Activated CD4-positive, alpha-beta memory T cell treated with anti-CD3 and anti-CD28 coated beads for 36 hours (primary cell): ENCODE measurements at regions not wholly inside any gene's neighbourhood (a gene's known extent, or its start where the extent isn't known, plus 50 kb on each side); places are given as distances from the start of the nearest gene placed in this dataset.
"Not testable (repeated sequence)": the region's sequence is repeated elsewhere in the genome, so short reads cannot be mapped to it uniquely, and the experiment has no call there.

Source experiments
- CTCF ChIA-PET: fragments of 350-600 bp; sonication (Branson Sonifier 250); formaldehyde crosslinking; loops from one replicate; lab custom pipeline; 2021; ENCODE audit warnings: antibody characterized with exemption, inconsistent platforms; lab: Charles Lee
- POLR2A ChIA-PET: fragments of 350-600 bp; sonication (Branson Sonifier 250); formaldehyde crosslinking; loops from one replicate; lab custom pipeline; 2021; ENCODE audit warnings: antibody characterized with exemption; lab: Charles Lee
- DNase-seq: peaks from one replicate; pipeline ENCODE4 v3.0.0-alpha.2; 2020
- H3K27ac Mint-ChIP-seq: one replicate; pipeline ENCODE4 v1.8.0; 2021; ENCODE audit warnings: mixed read lengths
- H3K27me3 Mint-ChIP-seq: one replicate; pipeline ENCODE4 v1.8.0; 2021; ENCODE audit warnings: mixed read lengths
- H3K36me3 Mint-ChIP-seq: one replicate; pipeline ENCODE4 v1.8.0; 2021; ENCODE audit warnings: mixed read lengths
- H3K4me1 Mint-ChIP-seq: one replicate; pipeline ENCODE4 v1.8.0; 2021; ENCODE audit warnings: low read depth, mixed read lengths
- H3K4me3 Mint-ChIP-seq: one replicate; pipeline ENCODE4 v1.8.0; 2021; ENCODE audit warnings: mild to moderate bottlenecking, mixed read lengths
- H3K9me3 Mint-ChIP-seq: one replicate; pipeline ENCODE4 v1.8.0; 2021; ENCODE audit warnings: mixed read lengths
- intact Hi-C: fragments of 100-400 bp; cut with micrococcal nuclease; formaldehyde crosslinking; loops from one replicate; pipeline ENCODE4 v1.15.1; 2023

- Mint-ChIP-seq H3K27ac (no peak overlapping the region), H3K9me3 (peaks cover 23% of the 10 kb centered on the region)
- intact Hi-C loops = no loop called here
Measured at GRCh38 chr5:21058289-21058688, 1070.3 kb upstream of the CDH18 start.

GRCh38 chr5:21051945-21052344, 1063.9 kb upstream of the CDH18 start:
- no peak overlapping the region for H3K4me3 Mint-ChIP-seq
- no peaks in the 10 kb centered on the region for H3K27me3 Mint-ChIP-seq
- peaks cover 18% of the 10 kb centered on the region for H3K9me3 Mint-ChIP-seq
- H3K27ac Mint-ChIP-seq = no peak overlapping the region
- H3K36me3 Mint-ChIP-seq = no peaks in the 10 kb centered on the region
- ChIA-PET CTCF (no interaction called here), POLR2A (no interaction called here)
- no peak for DNase-seq
- intact Hi-C loops = no loop called here
- H3K4me1 Mint-ChIP-seq = no peaks in the 10 kb centered on the region

More at GRCh38 chr5:21058289-21058688, 1070.3 kb upstream of the CDH18 start:
- H3K4me1 Mint-ChIP-seq = no peaks in the 10 kb centered on the region
- ChIA-PET POLR2A (no interaction called here), CTCF (no interaction called here)
- no peak overlapping the region for H3K4me3 Mint-ChIP-seq
- no peaks in the 10 kb centered on the region for H3K27me3 Mint-ChIP-seq
- DNase-seq = no peak
- no peaks in the 10 kb centered on the region for H3K36me3 Mint-ChIP-seq

GRCh38 chr5:21049901-21050300, 1061.9 kb upstream of the CDH18 start:
- DNase-seq = no peak
- H3K27ac Mint-ChIP-seq = no peak overlapping the region
- POLR2A ChIA-PET = no interaction called here
- no peaks in the 10 kb centered on the region for H3K27me3 Mint-ChIP-seq
- no peaks in the 10 kb centered on the region for H3K4me1 Mint-ChIP-seq
- intact Hi-C loops = no loop called here
- H3K9me3 Mint-ChIP-seq = peaks cover 22% of the 10 kb centered on the region
- no peak overlapping the region for H3K4me3 Mint-ChIP-seq
- CTCF ChIA-PET = no interaction called here
- H3K36me3 Mint-ChIP-seq = no peaks in the 10 kb centered on the region

GRCh38 chr5:21030981-21031380, 1043.0 kb upstream of the CDH18 start:
- H3K36me3 Mint-ChIP-seq = no peaks in the 10 kb centered on the region
- H3K27ac Mint-ChIP-seq = no peak overlapping the region
- H3K4me1 Mint-ChIP-seq = no peaks in the 10 kb centered on the region
- ChIA-PET CTCF (no interaction called here), POLR2A (no interaction called here)
- no peak overlapping the region for H3K4me3 Mint-ChIP-seq
- intact Hi-C loops = no loop called here
- peaks cover 16% of the 10 kb centered on the region for H3K9me3 Mint-ChIP-seq
- H3K27me3 Mint-ChIP-seq = no peaks in the 10 kb centered on the region
- no peak for DNase-seq

GRCh38 chr5:21024966-21025365, 1037.0 kb upstream of the CDH18 start:
- Mint-ChIP-seq H3K27ac (no peak overlapping the region), H3K27me3 (no peaks in the 10 kb centered on the region), H3K4me1 (no peaks in the 10 kb centered on the region), H3K36me3 (no peaks in the 10 kb centered on the region), H3K9me3 (peaks cover 19% of the 10 kb centered on the region), H3K4me3 (no peak overlapping the region)
- no peak for DNase-seq
- POLR2A ChIA-PET = no interaction called here
- intact Hi-C loops = no loop called here
- CTCF ChIA-PET = no interaction called here

- H3K27ac Mint-ChIP-seq = no peak overlapping the region
- intact Hi-C loops = no loop called here
- peaks cover 15% of the 10 kb centered on the region for H3K9me3 Mint-ChIP-seq
- no peaks in the 10 kb centered on the region for H3K36me3 Mint-ChIP-seq
- ChIA-PET POLR2A (no interaction called here), CTCF (no interaction called here)
- H3K4me3 Mint-ChIP-seq = no peak overlapping the region
- H3K27me3 Mint-ChIP-seq = no peaks in the 10 kb centered on the region
- no peaks in the 10 kb centered on the region for H3K4me1 Mint-ChIP-seq
- DNase-seq = no peak
Measured at GRCh38 chr5:21013237-21013636, 1025.2 kb upstream of the CDH18 start.

GRCh38 chr5:21007781-21008180, 1019.8 kb upstream of the CDH18 start:
- Mint-ChIP-seq H3K27me3 (no peaks in the 10 kb centered on the region), H3K4me3 (no peak overlapping the region), H3K9me3 (peaks cover 2% of the 10 kb centered on the region), H3K4me1 (no peaks in the 10 kb centered on the region), H3K27ac (no peak overlapping the region), H3K36me3 (no peaks in the 10 kb centered on the region)
- ChIA-PET CTCF (no interaction called here), POLR2A (no interaction called here)
- intact Hi-C loops = no loop called here
- DNase-seq = no peak

GRCh38 chr5:20988933-20989332, 1000.9 kb upstream of the CDH18 start:
- H3K4me3 Mint-ChIP-seq, CTCF ChIA-PET, POLR2A ChIA-PET, DNase-seq, intact Hi-C loops, H3K27ac Mint-ChIP-seq, H3K27me3 Mint-ChIP-seq, H3K4me1 Mint-ChIP-seq, H3K36me3 Mint-ChIP-seq: not testable (repeated sequence)
- peaks cover 41% of the 10 kb centered on the region for H3K9me3 Mint-ChIP-seq

GRCh38 chr5:20985754-20986153, 997.8 kb upstream of the CDH18 start:
- no peak overlapping the region for H3K27ac Mint-ChIP-seq
- H3K4me3 Mint-ChIP-seq = no peak overlapping the region
- POLR2A ChIA-PET = no interaction called here
- no peaks in the 10 kb centered on the region for H3K36me3 Mint-ChIP-seq
- CTCF ChIA-PET = no interaction called here
- H3K4me1 Mint-ChIP-seq = no peaks in the 10 kb centered on the region
- intact Hi-C loops = no loop called here
- H3K9me3 Mint-ChIP-seq = peaks cover 35% of the 10 kb centered on the region
- no peak for DNase-seq
- H3K27me3 Mint-ChIP-seq = no peaks in the 10 kb centered on the region

- Mint-ChIP-seq H3K4me3 (no peak overlapping the region), H3K27ac (no peak overlapping the region), H3K4me1 (no peaks in the 10 kb centered on the region), H3K27me3 (no peaks in the 10 kb centered on the region), H3K9me3 (peaks cover 3% of the 10 kb centered on the region), H3K36me3 (no peaks in the 10 kb centered on the region)
- ChIA-PET POLR2A (no interaction called here), CTCF (interaction anchor here (0.5 kb wide), 1 partner anchor 17 kb away, joined by 3 read pairs; no protein-coding TSS in a partner anchor)
- intact Hi-C loops = no loop called here
- DNase-seq = no peak
Measured at GRCh38 chr5:20974426-20974825, 986.4 kb upstream of the CDH18 start.

GRCh38 chr5:20972419-20972925, 984.5 kb upstream of the CDH18 start:
- no peak overlapping the region for H3K27ac Mint-ChIP-seq

GRCh38 chr5:20959347-20959746, 971.3 kb upstream of the CDH18 start:
- H3K4me3 Mint-ChIP-seq = no peak overlapping the region
- ChIA-PET CTCF (no interaction called here), POLR2A (no interaction called here)
- no peak overlapping the region for H3K27ac Mint-ChIP-seq
- no peaks in the 10 kb centered on the region for H3K27me3 Mint-ChIP-seq
- H3K4me1 Mint-ChIP-seq = no peaks in the 10 kb centered on the region
- intact Hi-C loops = no loop called here
- H3K36me3 Mint-ChIP-seq = no peaks in the 10 kb centered on the region
- no peak for DNase-seq
- H3K9me3 Mint-ChIP-seq = peaks cover 13% of the 10 kb centered on the region

More at GRCh38 chr5:20972419-20972925, 984.5 kb upstream of the CDH18 start:
- H3K4me3 Mint-ChIP-seq = no peak overlapping the region
- ChIA-PET POLR2A (no interaction called here), CTCF (no interaction called here)
- peaks cover 5% of the 10 kb centered on the region for H3K9me3 Mint-ChIP-seq
- no peaks in the 10 kb centered on the region for H3K4me1 Mint-ChIP-seq
- H3K27me3 Mint-ChIP-seq = no peaks in the 10 kb centered on the region
- no peak for DNase-seq
- intact Hi-C loops = no loop called here
- H3K36me3 Mint-ChIP-seq = no peaks in the 10 kb centered on the region

- no peaks in the 10 kb centered on the region for H3K27me3 Mint-ChIP-seq
- intact Hi-C loops = no loop called here
- no peak overlapping the region for H3K27ac Mint-ChIP-seq
- peaks cover 14% of the 10 kb centered on the region for H3K9me3 Mint-ChIP-seq
- ChIA-PET CTCF (no interaction called here), POLR2A (no interaction called here)
- H3K4me3 Mint-ChIP-seq = no peak overlapping the region
- DNase-seq = no peak
- H3K4me1 Mint-ChIP-seq = no peaks in the 10 kb centered on the region
- H3K36me3 Mint-ChIP-seq = no peaks in the 10 kb centered on the region
Measured at GRCh38 chr5:20958641-20959040, 970.6 kb upstream of the CDH18 start.
